Nephron (organoid): ENCODE measurements at regions not wholly inside any gene's neighbourhood (a gene's known extent, or its start where the extent isn't known, plus 50 kb on each side); places are given as distances from the start of the nearest gene placed in this dataset.
A peak's percentile ranks its signal among the peaks of the same experiment; 100 is the strongest.

Experiments
- H3K27ac Mint-ChIP-seq, 3 experiments: 2 replicates each; pipeline ENCODE4 v1.8.0; 2020; ENCODE audit warnings: mixed read lengths in 3 of 3, mild to moderate bottlenecking in 2 of 3, moderate library complexity in 1 of 3
- H3K27me3 Mint-ChIP-seq: 2 replicates; pipeline ENCODE4 v1.8.0; 2021; ENCODE audit warnings: low read depth, mild to moderate bottlenecking, moderate library complexity, mixed read lengths
- H3K36me3 Mint-ChIP-seq: 2 replicates; pipeline ENCODE4 v1.8.0; 2020; ENCODE audit warnings: low read depth, mixed read lengths
- H3K4me1 Mint-ChIP-seq: 2 replicates; pipeline ENCODE4 v1.8.0; 2020; ENCODE audit warnings: mixed read lengths
- H3K4me3 Mint-ChIP-seq, 3 experiments: 2 replicates each; pipeline ENCODE4 v1.8.0; 2020; ENCODE audit warnings: mild to moderate bottlenecking in 3 of 3, mixed read lengths in 3 of 3, moderate library complexity in 2 of 3
- H3K9me3 Mint-ChIP-seq: 2 replicates; pipeline ENCODE4 v1.8.0; 2020; ENCODE audit warnings: mixed read lengths
- CTCF ChIP-seq, 3 experiments: fragments of 200-600 bp; sonication (generic); IDR thresholded peaks; one replicate each; pipeline ENCODE4 v1.5.0; 2021; ENCODE audit warnings: antibody characterized with exemption in 3 of 3; ENCODE audit not compliant: unreplicated experiment in 3 of 3

GRCh38 chr2:39602616-39603015, 63.1 kb upstream of the TMEM178A start:
- no peak for TF ChIP-seq CTCF (IDR thresholded peaks at IDR 0.05; ENCODE audit: unreplicated experiment in 3 of 3)
- no peaks in the 10 kb centered on the region for H3K36me3 Mint-ChIP-seq
- no peak overlapping the region for H3K27ac Mint-ChIP-seq
- H3K4me3 Mint-ChIP-seq = no peak overlapping the region
- peaks cover 20% of the 10 kb centered on the region for H3K4me1 Mint-ChIP-seq
- H3K9me3 Mint-ChIP-seq = no peaks in the 10 kb centered on the region
- H3K27me3 Mint-ChIP-seq = peaks cover 12% of the 10 kb centered on the region

GRCh38 chr2:39603436-39603835, 62.3 kb upstream of the TMEM178A start:
- Mint-ChIP-seq H3K36me3 (no peaks in the 10 kb centered on the region), H3K27me3 (peaks cover 12% of the 10 kb centered on the region)

GRCh38 chr2:39604866-39605265, 60.9 kb upstream of the TMEM178A start:
- H3K27me3 Mint-ChIP-seq = peaks cover 12% of the 10 kb centered on the region
- H3K9me3 Mint-ChIP-seq = no peaks in the 10 kb centered on the region
- H3K27ac Mint-ChIP-seq = no peak overlapping the region
- no peak overlapping the region for H3K4me3 Mint-ChIP-seq
- TF ChIP-seq CTCF (IDR thresholded peaks at IDR 0.05; ENCODE audit: unreplicated experiment in 3 of 3) = no peak
- H3K4me1 Mint-ChIP-seq = peaks cover 42% of the 10 kb centered on the region
- H3K36me3 Mint-ChIP-seq = no peaks in the 10 kb centered on the region

More at GRCh38 chr2:39603436-39603835, 62.3 kb upstream of the TMEM178A start:
- Mint-ChIP-seq H3K9me3 (no peaks in the 10 kb centered on the region), H3K4me3 (no peak overlapping the region), H3K27ac (no peak overlapping the region), H3K4me1 (peaks cover 28% of the 10 kb centered on the region)
- no peak for TF ChIP-seq CTCF (IDR thresholded peaks at IDR 0.05; ENCODE audit: unreplicated experiment in 3 of 3)

GRCh38 chr2:39606585-39606984, 59.1 kb upstream of the TMEM178A start:
- H3K27me3 Mint-ChIP-seq = peaks cover 12% of the 10 kb centered on the region
- peak overlapping the region in 2 of 3 experiments; percentile 10 to 80 for H3K27ac Mint-ChIP-seq
- TF ChIP-seq CTCF (IDR thresholded peaks at IDR 0.05; ENCODE audit: unreplicated experiment in 3 of 3) = no peak
- peak overlapping the region in 1 of 3 experiments; percentile 6 for H3K4me3 Mint-ChIP-seq
- no peaks in the 10 kb centered on the region for H3K36me3 Mint-ChIP-seq
- H3K4me1 Mint-ChIP-seq = peaks cover 44% of the 10 kb centered on the region
- no peaks in the 10 kb centered on the region for H3K9me3 Mint-ChIP-seq

GRCh38 chr2:39607538-39608262, 58.0 kb upstream of the TMEM178A start:
- no peak for TF ChIP-seq CTCF (IDR thresholded peaks at IDR 0.05; ENCODE audit: unreplicated experiment in 3 of 3)
- Mint-ChIP-seq H3K27me3 (peaks cover 8% of the 10 kb centered on the region), H3K36me3 (no peaks in the 10 kb centered on the region), H3K4me3 (no peak overlapping the region), H3K9me3 (no peaks in the 10 kb centered on the region), H3K4me1 (peaks cover 44% of the 10 kb centered on the region), H3K27ac (peak overlapping the region in 2 of 3 experiments; percentile 93 to 94)

- Mint-ChIP-seq H3K9me3 (no peaks in the 10 kb centered on the region), H3K27me3 (peaks cover 8% of the 10 kb centered on the region), H3K4me3 (no peak overlapping the region), H3K4me1 (peaks cover 44% of the 10 kb centered on the region), H3K36me3 (no peaks in the 10 kb centered on the region), H3K27ac (peak overlapping the region in 2 of 3 experiments; percentile 93 to 94)
- no peak for TF ChIP-seq CTCF (IDR thresholded peaks at IDR 0.05; ENCODE audit: unreplicated experiment in 3 of 3)
These were observed 57.5 kb upstream of the TMEM178A start for GRCh38 chr2:39608263-39608575.
